PC-3 (cell line): ENCODE measurements at regions not wholly inside any gene's neighbourhood (a gene's known extent, or its start where the extent isn't known, plus 50 kb on each side); places are given as distances from the start of the nearest gene placed in this dataset.

Experiments
- ATAC-seq: fragments of 200-7000 bp; cut with Tn5 transposase; 2 replicates; pipeline ENCODE4 v1.9.1; 2020; ENCODE audit warnings: mild to moderate bottlenecking, moderate library complexity
- BruUV-seq: library from RNA; stranded (reverse); fragments of 400-500 nt; replicated peaks from 2 replicates; lab custom pipeline; 2021; lab: Mats Ljungman, UMichigan
- CTCF ChIA-PET: fragments of 300-600 bp; sonication (Branson Sonifier 250); formaldehyde crosslinking; loops from one replicate; lab custom pipeline; 2022; ENCODE audit warnings: antibody characterized with exemption; lab: Charles Lee
- POLR2A ChIA-PET: fragments of 300-600 bp; sonication (Branson Sonifier 250); formaldehyde crosslinking; loops from one replicate; lab custom pipeline; 2022; ENCODE audit warnings: antibody characterized with exemption; ENCODE audit not compliant: unreplicated experiment; lab: Charles Lee
- DNase-seq: peaks from one replicate; pipeline ENCODE4 v3.0.0-alpha.2; 2015
- H2AFZ ChIP-seq: fragments of 300-600 bp; sonication (generic); 2 replicates; pipeline ENCODE4 v1.6.0; 2016; ENCODE audit warnings: antibody characterized with exemption, low read length
- H3F3A ChIP-seq: fragments of 300-600 bp; sonication (generic); one replicate; pipeline ENCODE4 v1.6.0; 2017; ENCODE audit warnings: antibody characterized with exemption, low read length, control low read depth, mild to moderate bottlenecking; ENCODE audit not compliant: unreplicated experiment
- H3K27ac ChIP-seq: fragments of 300-600 bp; sonication (generic); 2 replicates; pipeline ENCODE4 v1.5.1; 2016; ENCODE audit warnings: mild to moderate bottlenecking, low read length
- H3K27me3 ChIP-seq: fragments of 300-600 bp; sonication (generic); 2 replicates; pipeline ENCODE4 v1.6.1; 2016; ENCODE audit warnings: low read length, mixed read lengths
- H3K36me3 ChIP-seq: fragments of 300-600 bp; sonication (generic); 2 replicates; pipeline ENCODE4 v1.6.1; 2016; ENCODE audit warnings: low read depth, mixed run types, low read length, mixed read lengths
- H3K4me1 ChIP-seq: fragments of 300-600 bp; sonication (generic); 2 replicates; pipeline ENCODE4 v1.5.1; 2016; ENCODE audit warnings: low read length; ENCODE audit not compliant: insufficient read depth
- H3K4me2 ChIP-seq: fragments of 300-600 bp; sonication (generic); 2 replicates; pipeline ENCODE4 v1.6.0; 2016; ENCODE audit warnings: low read length
- H3K4me3 ChIP-seq: fragments of 300-600 bp; sonication (generic); 2 replicates; pipeline ENCODE4 v1.5.1; 2016; ENCODE audit warnings: mild to moderate bottlenecking, low read length, mixed read lengths
- H3K79me2 ChIP-seq: fragments of 300-600 bp; sonication (generic); 2 replicates; pipeline ENCODE4 v1.6.1; 2017; ENCODE audit warnings: low read length, mixed read lengths
- H3K9ac ChIP-seq: fragments of 300-600 bp; sonication (generic); 2 replicates; pipeline ENCODE4 v1.6.0; 2016; ENCODE audit warnings: mild to moderate bottlenecking, low read length
- H3K9me2 ChIP-seq: fragments of 300-600 bp; sonication (generic); replicated peaks from 2 replicates; pipeline ENCODE4 v1.6.1; 2016; ENCODE audit warnings: mixed run types, low read length, mixed read lengths
- H3K9me3 ChIP-seq: fragments of 300-600 bp; sonication (generic); 2 replicates; pipeline ENCODE4 v1.6.1; 2016; ENCODE audit warnings: low read length, mixed read lengths
- H4K20me1 ChIP-seq: fragments of 300-600 bp; sonication (generic); 2 replicates; pipeline ENCODE4 v1.6.1; 2016; ENCODE audit warnings: low read length, mixed read lengths
- CTCF ChIP-seq: fragments of 300-600 bp; sonication (generic); conservative IDR thresholded peaks from 2 replicates; pipeline ENCODE4 v1.5.1; 2017; ENCODE audit warnings: antibody characterized with exemption, low read depth, mild to moderate bottlenecking, low read length
- EZH2 ChIP-seq: fragments of 300-600 bp; sonication (generic); IDR thresholded peaks from one replicate; pipeline ENCODE4 v1.6.1; 2017; ENCODE audit warnings: antibody characterized with exemption, mild to moderate bottlenecking, low read length; ENCODE audit not compliant: unreplicated experiment
- EZH2phosphoT487 ChIP-seq: fragments of 300-600 bp; sonication (generic); IDR thresholded peaks from 2 replicates; pipeline ENCODE4 v1.6.1; 2018; ENCODE audit warnings: mild to moderate bottlenecking, antibody characterized with exemption, low read length, borderline replicate concordance
- intact Hi-C: fragments of 100-400 bp; cut with micrococcal nuclease; formaldehyde crosslinking; loops from 2 replicates; pipeline ENCODE4 v1.9.0; 2023

- intact Hi-C loops, result no loop called here
- no peaks in the 10 kb centered on the region for H3K79me2 ChIP-seq
- no peaks in the 10 kb centered on the region for H3K9me3 ChIP-seq
- no peaks in the 10 kb centered on the region for H3F3A ChIP-seq
- no peaks in the 10 kb centered on the region for H4K20me1 ChIP-seq
- TF ChIP-seq EZH2, result no peak
- no peak for TF ChIP-seq EZH2phosphoT487
- no peak for TF ChIP-seq CTCF
- no peak overlapping the region for H2AFZ ChIP-seq
- ChIA-PET POLR2A (no interaction called here), CTCF (no interaction called here)
- no peak for DNase-seq
- no peak for ATAC-seq
- H3K27me3 ChIP-seq, result no peaks in the 10 kb centered on the region
- H3K9ac ChIP-seq, result no peak overlapping the region
- H3K4me1 ChIP-seq, result no peaks in the 10 kb centered on the region
- H3K4me3 ChIP-seq, result no peak overlapping the region
- H3K4me2 ChIP-seq, result no peak overlapping the region
- H3K27ac ChIP-seq, result no peak overlapping the region
- no TSS peak for BruUV-seq
- no peaks in the 10 kb centered on the region for H3K36me3 ChIP-seq
- no peaks in the 10 kb centered on the region for H3K9me2 ChIP-seq
These were observed 264.1 kb downstream of the TMEM114 start for GRCh38 chr16:8326232-8326631.

DNA sequence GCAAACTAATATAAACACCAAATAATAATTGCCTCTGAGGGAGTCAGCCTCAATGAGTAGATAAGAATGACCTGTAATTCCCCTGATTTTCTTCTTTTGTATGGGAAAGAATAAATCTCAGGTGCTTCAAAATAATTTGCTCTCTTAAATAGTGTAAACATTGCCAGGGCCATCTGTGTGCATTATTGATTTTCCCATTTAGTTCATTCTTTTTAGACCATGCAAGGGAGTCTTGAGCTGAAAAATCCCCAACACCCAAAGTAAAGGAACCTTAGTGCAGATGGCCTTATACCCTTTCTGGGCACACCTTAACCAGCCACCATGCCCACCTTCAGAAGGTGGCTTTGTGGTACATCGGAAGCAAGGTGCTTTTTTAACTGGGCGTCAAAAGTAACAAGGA is 267.2 kb downstream of the TMEM114 start:
- H3K36me3 ChIP-seq, result no peaks in the 10 kb centered on the region
- no peak overlapping the region for H2AFZ ChIP-seq
- no peaks in the 10 kb centered on the region for H3K27me3 ChIP-seq
- H3K79me2 ChIP-seq, result no peaks in the 10 kb centered on the region
- H3K9me3 ChIP-seq, result no peaks in the 10 kb centered on the region
- TF ChIP-seq EZH2phosphoT487 (no peak), CTCF (no peak), EZH2 (no peak)
- DNase-seq, result no peak
- H3K27ac ChIP-seq, result no peak overlapping the region
- ChIA-PET POLR2A (no interaction called here), CTCF (no interaction called here)
- H4K20me1 ChIP-seq, result no peaks in the 10 kb centered on the region
- H3K4me3 ChIP-seq, result no peak overlapping the region
- no peaks in the 10 kb centered on the region for H3K9me2 ChIP-seq
- intact Hi-C loops, result no loop called here
- ATAC-seq, result no peak
- H3K4me1 ChIP-seq, result no peaks in the 10 kb centered on the region
- BruUV-seq, result no TSS peak
- no peak overlapping the region for H3K9ac ChIP-seq
- no peaks in the 10 kb centered on the region for H3F3A ChIP-seq
- no peak overlapping the region for H3K4me2 ChIP-seq

DNA sequence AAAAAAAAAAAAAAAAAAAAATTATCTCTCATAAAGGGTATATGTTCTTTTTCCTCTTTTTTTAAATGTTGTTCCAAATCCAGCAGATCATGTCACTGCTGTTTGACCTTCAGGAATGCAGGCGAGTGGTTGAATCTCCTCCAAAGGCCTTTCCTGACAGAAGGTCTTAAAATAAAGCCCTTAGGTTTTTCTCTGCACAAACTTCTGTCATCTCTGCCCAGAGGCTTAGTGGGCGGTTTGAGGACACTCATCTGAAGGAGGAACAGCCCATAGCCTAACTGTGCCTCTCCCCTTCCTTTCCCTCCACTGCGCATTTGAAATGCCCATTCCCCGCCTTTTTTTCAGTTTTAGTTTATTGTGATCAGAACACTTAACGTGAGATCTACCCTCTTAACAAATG is 270.2 kb downstream of the TMEM114 start:
- Histone ChIP-seq H2AFZ (no peak overlapping the region), H3K27me3 (no peaks in the 10 kb centered on the region), H3F3A (no peaks in the 10 kb centered on the region), H3K79me2 (no peaks in the 10 kb centered on the region), H3K27ac (no peak overlapping the region), H3K9ac (no peak overlapping the region), H3K36me3 (no peaks in the 10 kb centered on the region), H3K4me1 (no peaks in the 10 kb centered on the region), H3K9me3 (no peaks in the 10 kb centered on the region), H3K4me2 (no peak overlapping the region), H3K4me3 (no peak overlapping the region), H3K9me2 (no peaks in the 10 kb centered on the region), H4K20me1 (no peaks in the 10 kb centered on the region)
- intact Hi-C loops, result no loop called here
- TF ChIP-seq EZH2phosphoT487, result no peak
- no peak for TF ChIP-seq CTCF
- TF ChIP-seq EZH2, result no peak
- ChIA-PET POLR2A (no interaction called here), CTCF (no interaction called here)
- no peak for ATAC-seq
- BruUV-seq, result no TSS peak
- no peak for DNase-seq
